RWPE1 (cell line): ENCODE measurements at regions not wholly inside any gene's neighbourhood (a gene's known extent, or its start where the extent isn't known, plus 50 kb on each side); places are given as distances from the start of the nearest gene placed in this dataset.

ENCODE experiments used
- CTCF ChIA-PET: fragments of 350-600 bp; sonication (Branson Sonifier 250); formaldehyde crosslinking; extraction: SDS; loops from one replicate; lab custom pipeline; 2021; lab: Yijun Ruan, JAX
- POLR2A ChIA-PET: fragments of 400-600 bp; formaldehyde crosslinking; extraction: SDS; loops from one replicate; lab custom pipeline; 2020; ENCODE audit warnings: antibody characterized with exemption; ENCODE audit not compliant: low non-redundant PET; lab: Yijun Ruan, JAX
- DNase-seq: peaks from one replicate; pipeline ENCODE4 v3.0.0; 2012; ENCODE audit warnings: low spot score
- H3K27ac ChIP-seq: fragments of 450-650 bp; 2 replicates; pipeline ENCODE4 v1.5.1; 2017
- CTCF ChIP-seq: fragments of 450-650 bp; conservative IDR thresholded peaks from 2 replicates; pipeline ENCODE4 v1.5.1; 2017; ENCODE audit warnings: low read depth, mild to moderate bottlenecking

- ChIA-PET CTCF (no interaction called here), POLR2A (no interaction called here)
- H3K27ac ChIP-seq: no peak overlapping the region
- DNase-seq: no peak
- TF ChIP-seq CTCF: no peak
Measured at GRCh38 chr18:51248685-51249084, 51.2 kb upstream of the MEX3C start.

DNA sequence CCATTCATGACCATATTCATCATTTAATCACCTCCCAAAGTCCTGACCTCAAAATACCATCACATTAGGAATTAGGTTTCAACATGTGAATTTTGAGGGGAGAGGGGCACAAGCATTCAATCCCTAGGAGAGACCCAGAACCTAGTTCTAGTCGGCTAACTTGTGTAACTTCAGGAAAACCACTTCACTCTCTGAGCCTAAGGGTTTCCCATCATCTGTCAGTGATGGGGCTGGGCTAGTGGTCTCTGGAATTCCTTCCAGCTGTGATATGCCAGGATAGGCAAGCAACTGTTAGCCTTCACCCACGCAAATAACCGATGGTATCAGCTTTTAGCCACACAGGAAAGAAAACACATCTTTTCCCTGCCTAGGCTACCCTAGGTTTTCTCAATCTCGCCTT lies 52.5 kb upstream of the MEX3C start:
- no peak overlapping the region for H3K27ac ChIP-seq
- ChIA-PET POLR2A (no interaction called here), CTCF (no interaction called here)
- no peak for TF ChIP-seq CTCF
- no peak for DNase-seq

- TF ChIP-seq CTCF: no peak
- no peak for DNase-seq
- ChIA-PET CTCF (no interaction called here), POLR2A (no interaction called here)
- no peak overlapping the region for H3K27ac ChIP-seq
Measured at GRCh38 chr18:51250458-51251024, 53.1 kb upstream of the MEX3C start.

DNA sequence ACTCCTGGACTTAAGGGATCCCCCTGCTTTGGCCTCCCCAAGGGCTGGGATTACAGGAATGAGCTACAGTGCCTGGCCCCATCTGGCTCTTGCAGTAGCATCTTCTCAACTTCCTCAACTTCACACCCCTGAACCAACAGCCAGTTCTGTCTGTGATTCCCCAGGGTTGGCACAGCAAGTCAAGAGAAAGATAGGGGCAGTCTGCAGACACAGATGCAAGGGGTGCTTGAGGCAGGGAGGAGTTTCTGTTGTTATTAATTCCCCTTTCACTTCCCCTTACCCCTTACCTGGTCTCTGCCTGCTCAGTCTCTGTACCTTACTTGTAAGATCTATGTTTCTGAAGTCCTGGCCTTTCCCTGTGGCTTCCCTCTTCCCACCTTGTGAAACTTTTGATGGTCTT lies 54.1 kb upstream of the MEX3C start:
- POLR2A ChIA-PET: no interaction called here
- CTCF ChIA-PET: no interaction called here

GRCh38 chr18:51253476-51253875 lies 56.0 kb upstream of the MEX3C start:
- POLR2A ChIA-PET: no interaction called here
- H3K27ac ChIP-seq: no peak overlapping the region
- DNase-seq: no peak
- TF ChIP-seq CTCF: no peak
- CTCF ChIA-PET: interaction anchor here (0.6 kb wide), 1 partner anchor 45 kb away, joined by 4 read pairs; no protein-coding TSS in a partner anchor

More for the DNA sequence above, 54.1 kb upstream of the MEX3C start:
- TF ChIP-seq CTCF: no peak
- no peak for DNase-seq
- H3K27ac ChIP-seq: no peak overlapping the region

DNA sequence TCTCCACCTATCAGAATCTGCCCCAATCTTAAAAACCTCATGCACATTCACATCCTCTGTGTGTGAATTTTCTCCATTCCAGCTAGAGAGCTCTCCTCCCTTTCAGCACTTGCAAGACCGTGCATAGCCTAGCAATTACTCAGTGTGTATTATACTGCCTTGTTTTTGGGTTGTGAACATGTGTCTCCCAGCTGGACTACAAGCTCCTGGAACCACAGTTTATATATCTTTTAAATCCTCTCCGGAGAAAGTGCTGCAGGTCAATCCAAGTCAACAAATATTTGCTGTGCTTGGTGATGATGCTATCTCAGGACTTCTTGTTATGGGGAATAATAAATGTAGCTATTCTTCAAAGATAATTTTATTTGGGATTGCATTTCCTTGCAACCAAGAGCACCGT lies 58.2 kb upstream of the MEX3C start:
- POLR2A ChIA-PET: no interaction called here
- H3K27ac ChIP-seq: no peak overlapping the region
- no peak for DNase-seq
- TF ChIP-seq CTCF: no peak
- CTCF ChIA-PET: no interaction called here
